BE2C (cell line): ENCODE measurements at regions not wholly inside any gene's neighbourhood (a gene's known extent, or its start where the extent isn't known, plus 50 kb on each side); places are given as distances from the start of the nearest gene placed in this dataset.

ENCODE experiments used
- DNase-seq: peaks from one replicate; pipeline ENCODE4 v3.0.0-alpha.2; 2020
- H3K27me3 ChIP-seq: fragments of 250-450 bp; sonication (Bioruptor Pico); 2 replicates; pipeline ENCODE4 v1.5.1; 2020; ENCODE audit warnings: mild to moderate bottlenecking
- H3K36me3 ChIP-seq: fragments of 250-450 bp; sonication (Bioruptor Pico); 2 replicates; pipeline ENCODE4 v1.5.1; 2020; ENCODE audit warnings: mild to moderate bottlenecking
- H3K4me1 ChIP-seq: fragments of 250-450 bp; sonication (Bioruptor Pico); 2 replicates; pipeline ENCODE4 v1.5.1; 2020
- H3K4me3 ChIP-seq: 2 replicates; pipeline ENCODE4 v1.5.1; 2011; ENCODE audit warnings: low read depth, low read length
- H3K9me3 ChIP-seq: fragments of 250-450 bp; sonication (Bioruptor Pico); 2 replicates; pipeline ENCODE4 v1.5.1; 2020
- CTCF ChIP-seq: IDR thresholded peaks from 2 replicates; pipeline ENCODE4 v1.5.1; 2012; ENCODE audit warnings: mild to moderate bottlenecking, low read depth, low read length

DNA sequence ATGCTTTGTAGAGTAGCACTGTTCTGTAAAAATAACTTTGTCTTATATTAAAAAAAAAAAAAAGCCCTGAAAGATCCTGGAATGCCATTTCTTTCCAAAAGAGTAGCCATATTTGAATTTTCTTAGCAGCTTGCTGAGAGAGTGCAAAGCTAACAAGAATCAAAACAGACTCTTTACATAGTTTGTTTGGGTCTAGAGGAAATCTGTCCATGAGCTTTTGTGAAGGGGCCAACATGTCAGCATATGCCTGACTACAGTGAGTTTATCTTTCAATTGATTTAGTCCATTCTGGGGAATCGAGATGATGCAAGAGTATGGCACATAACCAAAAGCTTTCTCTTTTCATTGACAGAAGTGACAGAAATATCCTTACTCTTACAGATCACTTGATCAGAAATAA is 777.7 kb upstream of the ACVR2A start:
- no peak for TF ChIP-seq CTCF
- H3K36me3 ChIP-seq = no peaks in the 10 kb centered on the region
- H3K4me3 ChIP-seq = no peak overlapping the region
- H3K4me1 ChIP-seq = no peaks in the 10 kb centered on the region
- no peaks in the 10 kb centered on the region for H3K9me3 ChIP-seq
- H3K27me3 ChIP-seq = no peaks in the 10 kb centered on the region
- DNase-seq = no peak

DNA sequence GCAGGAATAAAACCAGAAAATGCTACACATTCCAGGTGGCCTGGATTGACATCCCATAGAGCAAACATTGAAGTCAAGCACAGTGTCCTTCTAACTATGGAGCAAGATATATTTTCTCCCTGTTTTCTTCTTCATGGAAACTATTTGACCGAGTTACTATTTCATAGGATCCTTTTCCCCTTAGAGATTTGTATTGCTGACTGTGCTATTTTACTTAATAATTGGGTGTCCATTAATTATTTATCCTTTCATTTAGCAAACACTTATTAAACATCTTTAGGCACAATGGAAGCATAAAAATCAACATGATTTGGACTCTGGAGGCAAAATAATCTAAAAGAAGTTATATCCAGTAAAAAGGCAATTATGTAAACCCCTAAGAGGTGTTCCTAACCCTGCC is 782.8 kb upstream of the ACVR2A start:
- Histone ChIP-seq H3K4me3 (no peak overlapping the region), H3K4me1 (no peaks in the 10 kb centered on the region), H3K36me3 (no peaks in the 10 kb centered on the region), H3K9me3 (no peaks in the 10 kb centered on the region), H3K27me3 (no peaks in the 10 kb centered on the region)
- TF ChIP-seq CTCF = no peak
- DNase-seq = no peak

GRCh38 chr2:147061269-147061668 is 783.6 kb upstream of the ACVR2A start:
- Histone ChIP-seq H3K9me3 (no peaks in the 10 kb centered on the region), H3K36me3 (no peaks in the 10 kb centered on the region), H3K4me1 (no peaks in the 10 kb centered on the region), H3K27me3 (no peaks in the 10 kb centered on the region), H3K4me3 (no peak overlapping the region)
- no peak for TF ChIP-seq CTCF
- DNase-seq = no peak

DNA sequence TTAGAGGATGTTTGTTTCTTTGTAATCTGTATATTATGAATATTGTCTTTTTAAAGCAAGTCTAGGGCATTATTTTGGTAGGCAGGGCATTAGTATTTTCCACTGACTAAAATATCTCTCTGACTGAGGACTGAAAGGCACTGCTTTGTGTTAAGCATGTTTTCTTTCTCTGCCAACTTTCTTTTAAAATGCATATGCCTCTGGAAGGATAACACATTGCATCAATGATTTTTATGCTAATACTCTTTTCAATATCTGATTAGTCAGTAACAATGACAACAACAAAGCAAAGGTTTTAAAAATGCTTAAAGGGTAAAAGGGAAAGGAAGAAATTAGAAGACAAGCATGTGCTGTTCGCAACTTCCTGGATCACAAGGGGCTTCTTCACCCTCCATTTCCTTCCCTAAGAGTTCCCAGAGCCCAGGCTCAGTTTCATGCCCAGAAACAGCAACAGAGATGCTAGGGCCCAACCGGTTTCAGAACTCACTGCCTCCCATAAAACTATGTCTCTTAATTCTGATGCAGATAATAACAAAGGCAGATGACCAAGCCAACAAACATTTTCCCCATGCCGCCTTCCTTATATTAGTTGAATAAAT is 786.8 kb upstream of the ACVR2A start:
- TF ChIP-seq CTCF = no peak
- H3K9me3 ChIP-seq = no peaks in the 10 kb centered on the region
- no peaks in the 10 kb centered on the region for H3K4me1 ChIP-seq
- H3K36me3 ChIP-seq = no peaks in the 10 kb centered on the region
- H3K27me3 ChIP-seq = no peaks in the 10 kb centered on the region
- H3K4me3 ChIP-seq = no peak overlapping the region
- DNase-seq = no peak

GRCh38 chr2:147051814-147052213 is 793.0 kb upstream of the ACVR2A start:
- no peak for TF ChIP-seq CTCF
- Histone ChIP-seq H3K27me3 (no peaks in the 10 kb centered on the region), H3K4me1 (no peaks in the 10 kb centered on the region), H3K9me3 (no peaks in the 10 kb centered on the region), H3K4me3 (no peak overlapping the region), H3K36me3 (no peaks in the 10 kb centered on the region)
- no peak for DNase-seq

DNA sequence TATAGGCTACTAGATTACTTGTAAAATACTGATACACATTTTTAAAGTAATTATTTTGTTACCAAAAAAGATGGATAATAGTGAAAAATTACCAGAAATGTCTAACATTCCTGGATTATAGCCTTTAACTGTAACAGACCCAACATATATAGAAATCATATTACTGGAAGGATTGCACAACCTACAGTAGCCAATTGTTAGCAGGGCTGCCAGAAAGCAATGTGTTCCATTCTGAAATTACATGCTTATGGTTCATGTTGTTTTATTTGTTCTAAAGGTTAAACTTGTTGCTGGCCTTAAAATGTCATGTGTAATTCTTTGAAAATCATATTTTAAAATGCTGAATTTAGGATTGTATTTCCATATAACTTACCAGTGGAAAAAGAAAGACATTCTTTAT is 793.6 kb upstream of the ACVR2A start:
- no peak for DNase-seq
- Histone ChIP-seq H3K4me1 (no peaks in the 10 kb centered on the region), H3K4me3 (no peak overlapping the region), H3K36me3 (no peaks in the 10 kb centered on the region), H3K9me3 (no peaks in the 10 kb centered on the region), H3K27me3 (no peaks in the 10 kb centered on the region)
- TF ChIP-seq CTCF = no peak
